ENCODE measurements at regions not wholly inside any gene's neighbourhood (a gene's known extent, or its start where the extent isn't known, plus 50 kb on each side); places are given as distances from the start of the nearest gene placed in this dataset.

- H3K27ac ChIP-seq (ENCODE audit: low read length): no peak overlapping the region
- H3K4me2 ChIP-seq (ENCODE audit: low read depth, low read length): no peak overlapping the region
- no peaks in the 10 kb centered on the region for H3K9me2 ChIP-seq (replicated peaks; ENCODE audit: insufficient read depth, low read length)
- no peaks in the 10 kb centered on the region for H3K36me3 ChIP-seq (replicated peaks; ENCODE audit: insufficient read depth, low read length)
- H3K27me3 ChIP-seq (replicated peaks; ENCODE audit: insufficient read depth, low read length): no peaks in the 10 kb centered on the region
- no peak overlapping the region for H3K9ac ChIP-seq (ENCODE audit: low read length)
- H3K4me3 ChIP-seq (ENCODE audit: low read length): no peak overlapping the region
- TF ChIP-seq EZH2 (optimal IDR thresholded peaks at IDR 0.05; ENCODE audit: low read depth, low read length): no peak
- TF ChIP-seq EZH2phosphoT487 (IDR thresholded peaks at IDR 0.05; ENCODE audit: low read length): no peak
- TF ChIP-seq CTCF (IDR thresholded peaks at IDR 0.05; ENCODE audit: low read length): no peak
- DNase-seq: no peak
- no peak overlapping the region for H2AFZ ChIP-seq (ENCODE audit: low read length)
- no peaks in the 10 kb centered on the region for H3F3A ChIP-seq (ENCODE audit: insufficient read depth, low read length)
- no peaks in the 10 kb centered on the region for H4K20me1 ChIP-seq (ENCODE audit: insufficient read depth, low read length)
- peaks cover 12% of the 10 kb centered on the region for H3K4me1 ChIP-seq (ENCODE audit: low read length)
- no peaks in the 10 kb centered on the region for H3K79me2 ChIP-seq (ENCODE audit: low read length)
- no peaks in the 10 kb centered on the region for H3K9me3 ChIP-seq (replicated peaks; ENCODE audit: insufficient read depth, low read length)
These were observed 93.3 kb upstream of the FAM3C start for GRCh38 chr7:121489440-121489839.

GRCh38 chr7:121488111-121488650 lies 92.1 kb upstream of the FAM3C start:
- Histone ChIP-seq H3K79me2 (ENCODE audit: low read length) (no peaks in the 10 kb centered on the region), H3K9ac (ENCODE audit: low read length) (no peak overlapping the region), H3K4me2 (ENCODE audit: low read depth, low read length) (no peak overlapping the region), H3F3A (ENCODE audit: insufficient read depth, low read length) (no peaks in the 10 kb centered on the region), H4K20me1 (ENCODE audit: insufficient read depth, low read length) (no peaks in the 10 kb centered on the region), H3K27ac (ENCODE audit: low read length) (no peak overlapping the region), H3K9me3 (replicated peaks; ENCODE audit: insufficient read depth, low read length) (no peaks in the 10 kb centered on the region), H3K4me1 (ENCODE audit: low read length) (peaks cover 12% of the 10 kb centered on the region), H3K36me3 (replicated peaks; ENCODE audit: insufficient read depth, low read length) (no peaks in the 10 kb centered on the region), H3K9me2 (replicated peaks; ENCODE audit: insufficient read depth, low read length) (no peaks in the 10 kb centered on the region), H3K4me3 (ENCODE audit: low read length) (no peak overlapping the region), H3K27me3 (replicated peaks; ENCODE audit: insufficient read depth, low read length) (no peaks in the 10 kb centered on the region), H2AFZ (ENCODE audit: low read length) (no peak overlapping the region)
- no peak for DNase-seq
- no peak for TF ChIP-seq EZH2 (optimal IDR thresholded peaks at IDR 0.05; ENCODE audit: low read depth, low read length)
- no peak for TF ChIP-seq CTCF (IDR thresholded peaks at IDR 0.05; ENCODE audit: low read length)
- no peak for TF ChIP-seq EZH2phosphoT487 (IDR thresholded peaks at IDR 0.05; ENCODE audit: low read length)

GRCh38 chr7:121486590-121486989 lies 90.5 kb upstream of the FAM3C start:
- peaks cover 12% of the 10 kb centered on the region for H3K4me1 ChIP-seq (ENCODE audit: low read length)

More at GRCh38 chr7:121486590-121486989, 90.5 kb upstream of the FAM3C start:
- Histone ChIP-seq H3K4me2 (ENCODE audit: low read depth, low read length) (0 out of 2 replicates have a peak overlapping the region, but pooled peaks have one; percentile 0), H3K9me3 (replicated peaks; ENCODE audit: insufficient read depth, low read length) (no peaks in the 10 kb centered on the region), H3K4me3 (ENCODE audit: low read length) (no peak overlapping the region), H3K36me3 (replicated peaks; ENCODE audit: insufficient read depth, low read length) (no peaks in the 10 kb centered on the region), H3K27me3 (replicated peaks; ENCODE audit: insufficient read depth, low read length) (no peaks in the 10 kb centered on the region), H3K79me2 (ENCODE audit: low read length) (no peaks in the 10 kb centered on the region), H2AFZ (ENCODE audit: low read length) (no peak overlapping the region), H4K20me1 (ENCODE audit: insufficient read depth, low read length) (no peaks in the 10 kb centered on the region), H3K9ac (ENCODE audit: low read length) (no peak overlapping the region), H3K27ac (ENCODE audit: low read length) (no peak overlapping the region), H3K9me2 (replicated peaks; ENCODE audit: insufficient read depth, low read length) (no peaks in the 10 kb centered on the region), H3F3A (ENCODE audit: insufficient read depth, low read length) (no peaks in the 10 kb centered on the region)
- no peak for DNase-seq
- TF ChIP-seq EZH2 (optimal IDR thresholded peaks at IDR 0.05; ENCODE audit: low read depth, low read length): no peak
- TF ChIP-seq CTCF (IDR thresholded peaks at IDR 0.05; ENCODE audit: low read length): no peak
- TF ChIP-seq EZH2phosphoT487 (IDR thresholded peaks at IDR 0.05; ENCODE audit: low read length): no peak

Data from MM.1S (cell line).